ENCODE measurements at regions not wholly inside any gene's neighbourhood (a gene's known extent, or its start where the extent isn't known, plus 50 kb on each side); places are given as distances from the start of the nearest gene placed in this dataset.

GRCh38 chr7:423312-424260 is 96.1 kb downstream of the PDGFA start:
- peaks cover 4% of the 10 kb centered on the region for H3K9me3 ChIP-seq (replicated peaks)
- TF ChIP-seq CTCF (IDR thresholded peaks at IDR 0.05; ENCODE audit: borderline replicate concordance) = no peak
- H3K4me3 ChIP-seq = no peak overlapping the region
- no peaks in the 10 kb centered on the region for H3K36me3 ChIP-seq
- no peak overlapping the region for H3K27ac ChIP-seq (replicated peaks)
- H3K4me1 ChIP-seq = peaks cover 14% of the 10 kb centered on the region
- H3K27me3 ChIP-seq (ENCODE audit: low read depth) = peaks cover 47% of the 10 kb centered on the region
- intact Hi-C loops (cut with micrococcal nuclease) = no loop called here
- DNase-seq = no peak

GRCh38 chr7:424301-424935 is 95.2 kb downstream of the PDGFA start:
- no peak overlapping the region for H3K4me3 ChIP-seq
- intact Hi-C loops (cut with micrococcal nuclease) = no loop called here
- H3K27me3 ChIP-seq (ENCODE audit: low read depth) = peaks cover 47% of the 10 kb centered on the region
- H3K9me3 ChIP-seq (replicated peaks) = no peaks in the 10 kb centered on the region
- no peak overlapping the region for H3K27ac ChIP-seq (replicated peaks)
- no peak for DNase-seq
- no peak for TF ChIP-seq CTCF (IDR thresholded peaks at IDR 0.05; ENCODE audit: borderline replicate concordance)
- no peaks in the 10 kb centered on the region for H3K36me3 ChIP-seq
- H3K4me1 ChIP-seq = peaks cover 14% of the 10 kb centered on the region

- Histone ChIP-seq H3K27ac (replicated peaks) (peak overlapping the region; percentile 50), H3K9me3 (replicated peaks) (no peaks in the 10 kb centered on the region), H3K36me3 (no peaks in the 10 kb centered on the region), H3K4me1 (peaks cover 14% of the 10 kb centered on the region), H3K4me3 (no peak overlapping the region), H3K27me3 (ENCODE audit: low read depth) (peaks cover 45% of the 10 kb centered on the region)
- intact Hi-C loops (cut with micrococcal nuclease) = no loop called here
- DNase-seq = no peak
- no peak for TF ChIP-seq CTCF (IDR thresholded peaks at IDR 0.05; ENCODE audit: borderline replicate concordance)
These were observed 94.5 kb downstream of the PDGFA start for GRCh38 chr7:424961-425793.

- Histone ChIP-seq H3K4me1 (peaks cover 14% of the 10 kb centered on the region), H3K4me3 (no peak overlapping the region), H3K36me3 (no peaks in the 10 kb centered on the region), H3K9me3 (replicated peaks) (no peaks in the 10 kb centered on the region), H3K27me3 (ENCODE audit: low read depth) (peaks cover 39% of the 10 kb centered on the region), H3K27ac (replicated peaks) (peak overlapping the region; percentile 38)
- intact Hi-C loops (cut with micrococcal nuclease) = no loop called here
- DNase-seq = peak; percentile 30
- no peak for TF ChIP-seq CTCF (IDR thresholded peaks at IDR 0.05; ENCODE audit: borderline replicate concordance)
These were observed 93.9 kb downstream of the PDGFA start for GRCh38 chr7:425794-426188.

DNA sequence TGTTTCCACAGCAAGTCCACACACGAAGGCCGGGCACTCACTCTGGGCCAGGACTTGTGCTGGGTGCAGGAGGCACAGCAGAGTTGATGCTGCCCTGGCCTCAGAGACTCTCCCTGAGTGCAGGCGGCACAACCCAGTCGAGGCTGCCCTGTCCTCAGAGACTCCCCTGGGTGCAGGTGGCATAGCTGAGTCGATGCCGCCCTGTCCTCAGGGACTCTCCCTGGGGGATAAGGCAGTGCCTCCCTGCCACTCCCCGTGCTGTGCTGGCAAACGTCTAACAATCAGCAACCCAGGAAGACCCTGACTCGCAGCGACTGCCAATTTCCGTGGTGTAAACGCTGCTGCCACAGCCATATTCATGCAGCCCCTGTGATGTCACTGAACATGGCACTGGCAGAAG is 93.1 kb downstream of the PDGFA start:
- peaks cover 14% of the 10 kb centered on the region for H3K4me1 ChIP-seq
- no peak overlapping the region for H3K27ac ChIP-seq (replicated peaks)
- no peak for TF ChIP-seq CTCF (IDR thresholded peaks at IDR 0.05; ENCODE audit: borderline replicate concordance)
- intact Hi-C loops (cut with micrococcal nuclease) = no loop called here
- H3K9me3 ChIP-seq (replicated peaks) = no peaks in the 10 kb centered on the region
- H3K27me3 ChIP-seq (ENCODE audit: low read depth) = peaks cover 36% of the 10 kb centered on the region
- DNase-seq = no peak
- no peak overlapping the region for H3K4me3 ChIP-seq
- H3K36me3 ChIP-seq = no peaks in the 10 kb centered on the region
